ENCODE measurements at regions not wholly inside any gene's neighbourhood (a gene's known extent, or its start where the extent isn't known, plus 50 kb on each side); places are given as distances from the start of the nearest gene placed in this dataset.
"Not testable (repeated sequence)": the region's sequence is repeated elsewhere in the genome, so short reads cannot be mapped to it uniquely, and the experiment has no call there.

DNA sequence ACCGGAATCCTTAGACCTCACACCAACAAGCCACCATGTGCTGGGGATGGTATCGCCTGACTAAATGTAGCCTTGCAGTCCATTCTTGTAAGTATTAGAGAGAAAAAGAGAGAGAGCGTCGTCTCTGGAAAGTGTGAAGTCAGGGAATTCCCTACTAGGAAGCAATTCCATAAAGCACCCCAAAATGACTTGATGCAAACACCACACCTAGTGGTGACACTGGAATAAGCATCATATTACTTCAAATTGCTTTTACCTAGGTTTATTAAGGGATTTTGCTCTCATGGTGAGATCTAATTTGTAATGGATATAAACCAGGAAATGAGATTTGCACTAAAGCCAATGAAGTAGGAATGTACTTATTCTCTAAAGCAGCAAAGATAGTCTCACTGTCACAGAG lies 111.4 kb upstream of the METTL9 start:
- not testable (repeated sequence) for DNase-seq

DNA sequence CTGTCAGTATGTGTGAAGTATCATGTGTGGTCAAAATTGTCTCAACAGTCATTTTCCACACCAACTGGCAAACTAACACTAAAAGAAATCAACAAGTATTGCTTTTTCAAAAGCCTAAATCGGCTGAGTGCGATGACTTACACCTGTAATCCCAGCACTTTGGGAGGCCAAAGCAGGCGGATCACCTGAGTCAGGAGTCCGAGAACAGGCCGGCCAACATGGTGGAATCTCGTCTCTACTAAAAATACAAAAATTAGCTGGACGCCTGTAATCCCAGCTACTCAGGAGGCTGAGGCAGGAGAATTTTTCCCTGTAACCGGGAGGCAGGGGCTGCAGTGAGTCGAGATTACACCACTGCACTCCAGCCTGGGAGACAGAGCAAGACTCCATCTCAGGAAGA lies 100.3 kb upstream of the METTL9 start:
- not testable (repeated sequence) for DNase-seq

DNA sequence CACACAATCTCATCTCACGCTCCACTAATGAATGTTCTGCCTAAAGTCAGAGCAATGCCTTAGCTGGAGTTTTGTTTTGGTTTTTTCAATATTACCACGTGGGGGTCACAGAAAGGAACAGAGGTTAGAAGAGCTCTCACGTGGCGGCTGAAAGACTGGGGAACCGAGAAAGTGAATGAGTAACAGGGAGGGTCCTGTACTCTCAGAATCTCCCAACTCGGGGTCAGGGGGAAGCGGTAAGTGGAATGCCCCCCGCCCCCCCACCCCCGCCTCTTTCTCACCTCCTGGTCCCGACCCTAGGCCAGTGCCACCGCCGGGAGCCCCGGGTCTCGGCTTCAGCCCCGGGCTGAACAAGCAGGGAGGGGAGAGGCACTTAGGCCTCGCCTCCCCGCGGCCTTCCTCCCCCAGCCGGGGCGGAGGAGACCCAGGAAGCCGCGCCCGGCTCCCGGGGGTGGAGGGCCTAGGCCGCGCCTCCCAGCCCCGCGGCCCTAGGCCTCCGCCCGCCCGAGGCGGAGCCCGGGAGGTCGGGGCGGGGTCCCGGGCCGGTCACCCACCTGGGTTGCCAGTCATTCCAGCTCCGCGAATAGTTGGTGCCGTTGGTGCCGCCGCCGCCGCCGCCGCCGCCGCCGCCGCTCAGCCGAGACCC lies 98.0 kb upstream of the METTL9 start:
- peak; percentile 18 for DNase-seq

DNA sequence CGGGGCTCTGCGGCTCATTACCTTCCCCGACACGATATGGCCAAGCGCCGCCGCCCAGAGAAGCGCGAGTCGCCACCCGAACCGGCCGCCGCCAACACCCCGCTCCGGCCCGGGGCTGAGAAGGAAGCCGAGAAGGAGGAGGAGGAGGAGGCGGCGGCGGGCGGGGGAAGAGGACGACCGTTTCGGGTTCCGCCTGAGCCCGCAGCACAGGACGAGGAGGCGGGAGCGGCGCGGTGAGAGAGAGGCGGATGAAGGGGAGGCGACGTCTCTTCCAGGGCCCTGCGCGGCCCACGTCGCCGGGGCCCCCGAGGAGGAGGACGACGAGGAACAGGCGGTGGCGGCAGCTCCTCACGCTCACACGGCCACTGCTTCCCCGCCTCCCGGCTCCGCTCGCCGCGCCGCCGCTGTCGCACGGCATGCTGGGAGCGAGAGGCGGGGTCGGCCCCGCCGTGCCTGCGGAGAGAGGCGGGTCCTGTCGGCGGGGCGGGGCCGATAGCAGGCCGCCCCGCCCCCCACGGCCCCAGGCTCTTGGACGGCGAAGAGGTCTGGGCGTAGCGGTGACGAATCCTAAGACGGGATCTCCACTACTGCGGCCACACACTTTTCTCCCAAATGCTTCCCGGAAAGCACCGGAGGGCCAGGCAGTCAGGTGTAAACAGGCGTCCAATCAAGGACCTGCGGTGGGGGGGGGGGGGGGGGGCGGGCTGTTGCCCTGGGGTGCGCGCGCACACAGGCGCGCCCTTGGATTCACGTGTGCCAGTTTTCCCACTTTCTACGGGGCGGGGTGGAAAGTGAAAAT lies 97.3 kb upstream of the METTL9 start:
- DNase-seq: peak; percentile 89

DNA sequence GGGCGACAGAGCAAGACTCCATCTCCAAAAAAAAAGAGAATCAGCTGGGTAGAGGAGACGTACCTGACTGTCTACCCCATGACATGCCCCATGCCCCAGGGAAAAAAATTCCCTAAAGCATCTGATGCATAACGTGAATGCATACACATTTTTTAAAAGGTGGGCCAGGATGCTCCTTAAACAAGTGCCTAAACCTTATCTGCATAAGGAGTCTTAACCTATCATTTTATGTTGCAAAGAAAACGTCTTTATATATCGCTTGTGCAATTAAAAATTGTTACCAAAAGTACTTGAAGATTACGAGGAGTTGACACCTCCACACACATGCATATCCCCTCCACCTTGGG lies 95.8 kb upstream of the METTL9 start:
- not testable (repeated sequence) for DNase-seq

DNA sequence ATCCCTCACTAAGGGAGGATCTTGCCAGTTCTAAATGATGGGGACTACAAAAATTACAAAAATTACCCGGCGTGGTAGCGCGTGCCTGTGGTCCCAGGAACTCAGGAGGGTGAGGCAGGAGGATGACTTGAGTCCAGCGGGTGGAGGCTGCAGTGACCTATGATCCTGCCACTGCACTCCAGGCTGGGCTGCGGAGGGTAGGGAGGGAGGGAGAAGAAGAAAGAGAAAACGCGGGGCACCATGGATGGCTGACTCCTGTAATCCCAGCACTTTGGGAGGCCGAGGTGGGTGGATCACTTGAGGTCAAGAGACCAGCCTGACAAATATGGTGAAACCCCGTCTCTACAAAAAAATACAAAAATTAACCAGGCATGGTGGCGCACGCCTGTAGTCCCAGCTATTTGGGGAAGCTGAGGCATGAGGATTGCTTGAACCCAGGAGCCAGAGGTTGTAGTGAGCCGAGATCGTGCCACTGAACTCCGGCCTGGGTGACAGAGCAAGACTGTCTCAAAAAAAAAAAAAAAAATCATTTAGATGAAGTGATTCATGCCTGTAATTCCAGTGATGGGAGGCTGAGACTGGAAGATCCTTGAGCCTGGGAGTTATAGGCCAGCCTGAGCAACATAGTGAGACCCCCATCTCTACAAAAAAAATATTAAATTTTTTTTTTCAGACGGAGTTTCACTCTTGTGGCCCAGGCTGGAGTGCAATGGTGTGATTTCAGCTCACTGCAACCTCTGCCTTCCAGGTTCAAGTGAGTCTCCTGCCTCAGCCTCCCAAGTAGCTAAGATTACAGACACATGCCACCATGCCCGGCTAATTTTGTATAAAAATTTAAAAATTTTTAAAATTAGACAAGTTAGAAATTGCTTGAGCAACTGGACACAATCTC lies 95.2 kb upstream of the METTL9 start:
- DNase-seq: not testable (repeated sequence)

DNA sequence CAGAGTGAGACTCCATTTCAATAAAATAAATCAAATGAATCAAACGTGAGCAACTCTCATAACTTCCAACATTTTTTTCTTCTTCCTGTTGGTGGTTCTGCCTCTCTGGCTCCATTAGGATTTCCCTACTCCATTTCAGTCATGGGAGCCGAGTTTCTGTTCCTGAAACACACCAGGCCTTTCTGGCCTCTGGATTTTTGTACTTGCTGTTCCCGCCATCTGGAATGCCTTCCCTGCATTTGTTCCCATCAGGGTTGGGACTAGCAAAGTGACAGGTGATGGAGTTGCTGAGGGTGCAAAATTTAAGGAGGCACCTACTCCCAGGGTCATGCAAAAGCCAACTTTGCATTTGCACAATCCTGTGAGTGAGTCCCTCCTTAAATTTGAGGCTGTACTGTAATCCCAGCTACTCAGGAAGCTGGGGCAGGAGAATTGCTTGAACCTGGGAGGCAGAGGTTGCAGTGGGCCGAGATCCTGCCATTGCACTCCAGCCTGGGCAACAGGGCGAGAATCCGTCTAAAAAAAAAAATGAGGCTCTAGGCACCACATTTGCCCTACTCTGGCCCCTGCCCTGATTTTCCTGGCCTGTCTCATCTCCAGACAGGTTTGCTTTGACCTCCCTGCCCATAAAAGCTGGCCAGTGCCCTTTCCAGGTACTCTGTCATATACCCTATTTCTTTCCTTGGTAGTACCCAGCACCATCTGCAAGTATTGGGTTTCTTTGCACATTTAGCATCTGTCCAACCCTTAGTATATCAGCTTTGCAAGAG lies 93.4 kb upstream of the METTL9 start:
- DNase-seq: not testable (repeated sequence)

DNA sequence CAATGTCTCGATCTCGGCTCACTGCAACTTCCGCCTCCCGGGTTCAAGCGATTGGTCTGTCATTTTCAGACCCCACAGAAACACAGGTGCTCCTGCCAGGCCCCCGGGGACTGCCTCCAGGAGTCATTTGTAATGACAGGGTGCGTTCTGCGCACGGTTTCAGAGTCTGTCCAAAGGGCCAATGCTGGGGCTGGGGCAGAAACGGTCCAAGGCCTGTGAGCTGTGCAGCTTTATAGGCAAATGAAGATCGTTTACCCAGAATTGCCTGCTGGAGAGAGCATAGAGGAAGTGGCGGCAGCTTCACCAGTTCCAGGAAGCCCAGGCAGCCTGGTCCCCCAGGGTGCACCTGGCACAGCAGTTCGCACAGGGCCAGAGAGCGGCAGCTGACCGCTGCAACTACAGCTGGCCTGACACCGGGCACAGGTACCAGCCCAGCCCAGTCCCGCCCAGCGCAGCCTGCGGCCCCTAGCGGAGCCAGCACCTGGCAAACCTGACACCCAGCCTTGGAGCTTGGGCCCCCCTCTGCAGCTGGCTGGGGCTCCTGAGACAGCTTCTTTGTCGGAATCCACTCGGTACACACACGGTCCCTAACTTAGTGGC lies 92.4 kb upstream of the METTL9 start:
- DNase-seq: not testable (repeated sequence)

DNA sequence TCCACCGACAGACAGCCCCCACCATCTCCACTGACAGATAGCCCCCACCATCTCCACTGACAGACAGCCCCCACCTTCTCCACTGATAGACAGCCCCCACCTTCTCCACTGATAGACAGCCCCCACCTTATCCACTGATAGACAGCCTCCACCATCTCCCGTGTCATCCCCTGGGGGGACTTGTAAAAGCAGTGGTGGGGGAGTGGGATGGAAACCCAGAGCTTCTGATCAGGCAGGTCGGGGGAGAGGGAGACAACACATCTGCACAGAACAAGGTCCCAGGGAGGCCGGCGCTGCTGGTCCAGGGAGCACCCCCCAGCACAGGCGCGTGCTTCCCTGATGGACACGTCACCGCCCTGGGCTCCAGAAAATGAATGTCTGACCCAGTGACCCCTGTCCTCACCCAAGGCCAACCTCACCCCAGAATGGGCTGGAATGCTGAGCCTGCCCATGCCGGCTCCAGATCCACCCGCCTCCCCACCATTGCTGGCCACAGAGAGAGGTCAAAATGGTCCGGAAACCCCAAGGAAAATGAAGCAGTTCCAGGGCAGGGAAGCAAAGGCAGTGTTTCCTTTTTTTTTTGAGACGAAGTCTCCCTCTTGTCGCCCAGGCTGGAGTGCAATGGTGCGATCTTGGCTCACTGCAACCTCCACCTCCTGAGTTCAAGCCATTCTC lies 91.6 kb upstream of the METTL9 start:
- DNase-seq: not testable (repeated sequence)

DNA sequence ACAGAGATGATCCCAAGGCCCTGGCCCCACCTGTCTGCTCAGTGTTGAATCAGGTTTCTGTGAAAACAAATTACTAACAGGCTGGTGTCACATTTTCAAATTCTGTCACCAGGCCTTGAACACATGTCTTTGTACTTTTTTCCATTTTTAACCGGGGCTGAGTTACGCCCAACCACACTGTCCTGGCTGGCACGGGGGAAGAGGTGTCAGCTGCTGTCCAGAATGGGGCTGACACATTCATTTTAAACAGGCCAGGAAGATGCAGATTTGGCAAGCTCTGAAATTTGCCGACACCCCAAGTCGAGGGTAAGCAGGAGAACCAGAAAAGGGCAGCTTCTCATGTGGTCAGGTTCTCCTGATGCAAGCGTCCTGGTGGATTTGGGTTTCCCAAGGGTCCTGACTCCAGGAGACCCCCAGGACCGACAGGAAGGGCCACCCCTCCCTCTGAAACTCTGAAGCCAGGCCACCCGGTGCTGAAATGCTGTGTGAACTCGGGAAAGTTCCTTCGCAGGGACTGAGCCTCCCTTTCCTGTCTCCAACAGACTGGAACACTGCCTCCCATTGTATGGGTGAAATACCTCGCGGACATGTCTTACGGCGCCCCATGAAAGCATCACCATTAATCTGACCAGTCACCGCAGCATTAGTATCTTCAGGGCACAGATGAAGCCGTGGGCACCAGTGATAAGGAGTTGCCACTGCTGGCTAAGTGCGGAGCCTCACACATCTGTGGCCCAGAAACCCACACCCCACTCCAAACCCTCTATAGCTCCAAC lies 90.5 kb upstream of the METTL9 start:
- DNase-seq: not testable (repeated sequence)

DNA sequence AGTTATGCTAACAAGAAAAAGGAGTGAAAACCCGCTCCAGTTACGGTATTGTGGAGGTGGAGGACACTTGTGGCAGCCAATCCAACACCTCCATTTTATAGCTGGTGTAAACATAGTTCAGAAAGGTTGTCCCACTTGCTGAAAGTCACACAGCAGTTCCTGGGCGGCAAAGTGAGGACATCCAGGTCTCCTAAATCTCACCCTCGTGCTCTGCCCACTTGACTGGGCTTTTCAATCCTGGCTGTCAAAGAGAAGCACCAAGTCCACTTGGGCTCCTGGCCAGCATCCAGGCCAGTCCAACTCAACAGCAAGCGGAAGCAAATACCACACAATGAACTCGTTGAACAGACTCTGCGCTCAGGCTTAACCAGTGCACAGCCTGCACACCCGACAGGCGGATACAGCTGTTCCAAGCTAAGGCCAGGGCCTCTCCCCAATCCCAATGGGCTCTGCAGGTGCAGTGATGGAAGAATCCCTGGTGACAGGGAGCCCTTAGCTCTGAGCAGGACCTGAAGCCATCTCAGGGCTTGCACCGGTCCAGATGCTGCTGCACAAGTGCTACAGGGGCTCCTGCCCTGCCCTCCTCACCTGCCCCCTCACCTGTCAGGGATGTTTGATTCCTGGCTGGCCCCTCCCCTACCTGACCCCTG lies 89.8 kb upstream of the METTL9 start:
- DNase-seq: not testable (repeated sequence)

DNA sequence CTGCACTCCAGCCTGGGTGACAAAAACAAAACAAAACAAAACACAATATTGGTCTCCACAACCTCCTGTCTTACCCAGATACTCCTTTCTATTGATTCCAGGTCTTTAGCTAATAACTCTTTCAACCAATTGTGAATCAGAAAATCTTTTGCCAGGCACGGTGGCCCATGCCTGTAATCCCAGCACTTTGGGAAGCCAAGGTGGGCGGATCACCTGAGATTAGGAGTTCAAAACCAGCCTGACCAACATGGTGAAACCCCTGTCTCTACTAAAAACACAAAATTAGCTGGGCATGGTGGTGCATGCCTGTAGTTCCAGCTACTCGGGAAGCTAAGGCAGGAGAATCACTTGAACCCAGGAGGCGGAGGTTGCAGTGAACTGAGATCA lies 88.5 kb upstream of the METTL9 start:
- not testable (repeated sequence) for DNase-seq

DNA sequence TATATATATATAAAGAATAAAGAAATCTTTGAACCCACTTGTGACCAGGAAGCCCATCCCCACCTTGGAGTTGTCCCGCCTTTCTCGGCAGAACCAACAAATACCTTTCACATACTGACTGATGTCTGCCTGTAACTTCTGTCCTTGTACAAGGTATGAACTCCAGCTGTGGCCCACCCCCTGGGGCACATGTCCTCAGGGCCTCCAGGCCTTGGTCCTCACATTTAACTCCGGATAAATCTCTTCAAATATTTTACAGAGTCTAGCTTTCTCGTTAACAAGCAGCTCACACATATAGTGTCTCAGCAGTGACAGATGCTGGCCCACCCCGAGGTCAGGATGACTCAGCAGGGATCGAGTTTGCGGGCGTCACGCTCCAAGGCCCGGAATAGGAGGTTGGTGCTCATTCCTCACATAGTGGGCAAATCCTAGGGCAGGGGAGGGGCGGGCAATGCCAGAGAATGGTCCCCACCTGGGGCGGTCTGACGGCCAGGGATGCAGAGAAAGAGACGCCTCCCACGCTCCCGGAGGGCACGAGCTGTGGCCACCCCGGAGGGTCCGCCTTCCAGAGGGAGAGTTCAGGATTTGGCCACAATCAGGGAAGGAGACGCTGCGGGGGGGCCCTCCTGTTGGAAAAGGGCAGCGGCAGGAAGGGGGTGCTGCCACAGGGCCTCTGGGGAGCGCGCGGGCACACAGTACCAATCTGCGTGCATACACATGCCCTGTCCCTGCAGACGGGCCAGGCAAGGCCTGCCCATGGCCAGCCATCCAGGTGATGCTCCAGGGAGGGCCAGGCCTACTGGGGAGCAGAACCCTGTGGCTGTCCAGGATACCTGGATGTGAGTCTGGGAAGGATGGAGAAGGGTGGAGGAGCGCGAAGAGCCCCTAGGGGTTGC lies 87.8 kb upstream of the METTL9 start:
- not testable (repeated sequence) for DNase-seq

DNA sequence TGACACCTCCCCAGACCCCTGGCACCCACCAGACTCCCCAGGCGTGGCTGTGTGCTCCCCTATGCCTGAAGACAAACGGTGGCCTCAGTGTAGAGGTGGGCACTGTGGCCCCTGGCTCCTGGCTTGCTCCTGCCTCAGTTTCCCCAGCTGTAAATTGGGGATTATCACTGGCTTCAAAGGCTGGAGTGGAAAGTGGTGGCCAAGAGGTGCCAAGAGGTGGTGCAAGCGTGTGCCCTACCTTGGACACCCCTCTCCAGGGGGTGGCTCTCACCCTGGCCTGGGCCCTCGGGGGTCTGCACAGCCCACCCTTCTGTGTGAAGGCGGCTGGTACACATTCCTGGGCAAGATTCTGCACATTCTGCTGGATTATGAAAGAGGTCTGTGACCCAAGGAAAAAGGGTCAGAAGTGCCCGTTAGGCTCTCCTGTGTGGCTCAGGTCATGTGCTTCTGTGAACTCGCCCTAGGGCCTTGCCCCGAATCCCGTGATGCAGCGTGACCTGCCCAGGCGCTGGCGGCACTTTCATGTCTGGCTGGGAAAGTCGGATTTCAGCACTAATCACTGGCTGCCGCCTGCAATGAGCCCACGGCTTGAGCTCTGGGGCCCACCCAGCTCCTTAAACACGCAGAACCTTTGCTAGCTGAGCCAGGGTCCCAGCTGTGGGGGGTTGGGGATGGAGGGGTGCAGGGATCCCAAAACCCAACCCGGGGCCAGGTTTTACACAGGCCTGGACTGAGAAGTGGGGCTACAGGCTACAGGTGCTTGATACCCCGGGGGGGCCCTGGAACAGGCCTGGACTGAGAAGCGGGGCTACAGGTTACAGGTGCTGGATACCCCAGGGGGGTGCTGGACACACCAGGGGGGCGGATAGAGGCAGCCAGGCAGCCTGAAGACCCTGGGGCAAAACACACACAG lies 86.8 kb upstream of the METTL9 start:
- not testable (repeated sequence) for DNase-seq

DNA sequence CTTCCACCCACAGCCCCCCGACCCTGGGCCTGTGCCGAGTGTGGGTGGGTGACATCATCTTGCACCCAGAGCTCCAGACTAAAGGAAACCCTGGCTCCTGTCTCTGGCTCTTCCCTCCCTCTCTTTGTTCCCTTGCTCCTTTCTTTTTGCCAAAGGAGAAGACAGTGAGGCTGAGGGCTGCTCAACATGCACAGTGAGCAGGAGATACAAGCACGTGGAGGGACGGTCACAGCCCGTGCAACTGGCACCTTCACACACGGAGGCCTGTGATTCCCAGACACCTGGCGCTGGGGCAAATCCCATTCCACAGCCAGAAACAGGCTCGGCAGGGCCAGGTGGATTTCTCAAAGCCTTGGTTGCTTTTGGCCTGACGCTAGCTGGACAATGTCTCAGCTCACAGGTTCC lies 86.0 kb upstream of the METTL9 start:
- DNase-seq: not testable (repeated sequence)

DNA sequence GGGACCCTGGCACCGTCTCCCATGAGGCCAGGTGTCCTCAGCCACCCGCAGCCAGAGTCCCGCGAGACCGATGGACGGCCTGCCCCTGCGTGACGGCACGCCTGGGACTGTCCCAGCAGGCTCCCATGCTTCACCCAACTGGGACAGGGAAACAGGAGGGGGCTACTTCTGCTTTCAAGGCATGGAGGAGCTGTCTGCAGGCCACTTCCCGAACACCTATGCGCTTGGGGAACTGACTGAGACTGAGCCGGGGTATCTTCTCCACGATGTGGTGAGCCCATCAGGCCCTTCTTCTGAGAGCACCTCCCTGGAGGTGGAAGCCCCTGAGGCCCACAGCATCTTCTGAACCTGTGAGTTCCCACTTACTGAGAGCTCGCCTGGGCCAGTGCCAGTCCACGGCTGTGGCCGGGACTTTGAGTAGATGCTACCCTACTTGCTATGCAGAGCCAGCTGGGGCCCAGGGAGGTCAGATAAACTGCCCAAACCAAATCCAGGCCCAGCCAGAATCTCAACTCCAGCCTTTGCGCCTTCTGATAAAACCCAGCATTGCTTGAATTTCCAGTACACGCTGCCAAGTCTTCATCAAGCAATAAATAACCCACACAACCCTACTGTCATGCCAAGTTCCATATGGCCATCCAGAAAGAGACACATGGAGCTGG lies 85.4 kb upstream of the METTL9 start:
- DNase-seq: not testable (repeated sequence)

DNA sequence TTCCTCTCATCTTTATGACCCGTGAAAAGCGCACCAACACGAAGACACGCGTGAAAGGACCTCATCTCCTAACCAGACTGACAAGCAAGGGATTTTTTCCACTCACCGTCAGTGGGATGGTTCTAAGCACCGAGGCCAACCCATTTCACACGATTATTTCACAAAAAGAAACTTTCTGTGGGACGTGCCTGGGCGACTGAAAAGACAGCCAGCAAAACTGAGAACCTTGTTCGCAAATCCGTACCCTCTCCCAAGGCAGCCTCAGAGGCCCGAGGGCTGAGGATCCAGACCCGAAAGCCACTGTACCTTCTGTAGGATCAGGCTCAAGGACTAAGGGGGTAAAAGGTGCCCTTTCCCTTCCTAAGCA lies 84.9 kb upstream of the METTL9 start:
- not testable (repeated sequence) for DNase-seq

DNA sequence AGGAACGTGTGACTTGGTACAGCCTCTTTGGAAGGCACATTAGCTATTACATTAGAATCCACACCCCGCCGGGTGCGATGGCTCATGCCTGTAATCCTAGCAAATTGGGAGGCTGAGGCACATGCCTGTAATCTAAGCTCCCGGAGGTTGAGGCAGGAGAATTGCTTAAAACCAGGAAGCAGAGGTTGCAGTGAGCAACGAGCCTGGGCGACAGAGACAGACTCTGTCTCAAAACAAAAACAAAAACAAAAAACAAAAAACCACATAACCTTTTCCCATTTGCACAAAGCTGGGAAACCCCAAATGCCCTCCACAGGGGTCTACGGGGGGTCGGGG lies 82.7 kb upstream of the METTL9 start:
- DNase-seq: not testable (repeated sequence)

All from NCI-H1092 (cell line).